KMS-11 (cell line): ENCODE measurements at regions not wholly inside any gene's neighbourhood (a gene's known extent, or its start where the extent isn't known, plus 50 kb on each side); places are given as distances from the start of the nearest gene placed in this dataset.

Source experiments
- H2AFZ ChIP-seq: fragments of 200-600 bp; sonication (generic); 2 replicates; pipeline ENCODE4 v1.6.1; 2016; ENCODE audit warnings: antibody characterized with exemption, mixed run types, low read depth
- H3K27ac ChIP-seq: fragments of 200-600 bp; sonication (generic); 2 replicates; pipeline ENCODE4 v1.6.1; 2016; ENCODE audit warnings: mild to moderate bottlenecking, mixed run types
- H3K27me3 ChIP-seq: fragments of 200-600 bp; sonication (generic); 2 replicates; pipeline ENCODE4 v1.6.1; 2017; ENCODE audit warnings: mild to moderate bottlenecking, low read depth, mixed run types, moderate library complexity; ENCODE audit not compliant: insufficient read depth
- H3K36me3 ChIP-seq: fragments of 200-600 bp; sonication (generic); 2 replicates; pipeline ENCODE4 v1.6.1; 2017; ENCODE audit warnings: mild to moderate bottlenecking, mixed run types; ENCODE audit not compliant: insufficient read depth
- H3K4me1 ChIP-seq: fragments of 200-600 bp; sonication (generic); 2 replicates; pipeline ENCODE4 v1.6.1; 2016; ENCODE audit warnings: mild to moderate bottlenecking, low read depth, mixed run types; ENCODE audit not compliant: poor library complexity, severe bottlenecking
- H3K4me2 ChIP-seq: fragments of 200-600 bp; sonication (generic); 2 replicates; pipeline ENCODE4 v1.7.0; 2016; ENCODE audit warnings: mild to moderate bottlenecking, mixed run types
- H3K4me3 ChIP-seq: fragments of 200-600 bp; sonication (generic); IDR thresholded peaks from 2 replicates; pipeline ENCODE4 v1.6.1; 2017; ENCODE audit warnings: low read depth, low read length, mixed read lengths; ENCODE audit not compliant: insufficient read depth
- H3K79me2 ChIP-seq: fragments of 200-600 bp; sonication (generic); 2 replicates; pipeline ENCODE4 v1.6.1; 2016; ENCODE audit warnings: low read depth, mixed run types; ENCODE audit not compliant: insufficient read depth
- H3K9ac ChIP-seq: fragments of 200-600 bp; sonication (generic); 2 replicates; pipeline ENCODE4 v1.6.1; 2016; ENCODE audit warnings: mild to moderate bottlenecking, mixed run types
- H4K20me1 ChIP-seq: fragments of 200-600 bp; sonication (generic); 2 replicates; pipeline ENCODE4 v1.6.1; 2016; ENCODE audit warnings: mild to moderate bottlenecking, mixed run types; ENCODE audit not compliant: insufficient read depth
- CTCF ChIP-seq: fragments of 200-600 bp; sonication (generic); conservative IDR thresholded peaks from 2 replicates; pipeline ENCODE4 v1.6.1; 2017; ENCODE audit warnings: low read depth, mild to moderate bottlenecking, antibody characterized with exemption, low read length, moderate library complexity, mixed read lengths

GRCh38 chr19:31880283-31880682, 465.1 kb upstream of the ZNF507 start:
- no peak overlapping the region for H3K4me2 ChIP-seq
- no peak for TF ChIP-seq CTCF
- no peaks in the 10 kb centered on the region for H3K79me2 ChIP-seq
- H3K36me3 ChIP-seq: no peaks in the 10 kb centered on the region
- no peak overlapping the region for H2AFZ ChIP-seq
- no peaks in the 10 kb centered on the region for H4K20me1 ChIP-seq
- no peaks in the 10 kb centered on the region for H3K27me3 ChIP-seq
- H3K4me3 ChIP-seq: no peak overlapping the region
- no peaks in the 10 kb centered on the region for H3K4me1 ChIP-seq
- H3K27ac ChIP-seq: no peak overlapping the region
- H3K9ac ChIP-seq: no peak overlapping the region

GRCh38 chr19:31881988-31882387, 463.4 kb upstream of the ZNF507 start:
- H2AFZ ChIP-seq: no peak overlapping the region
- no peaks in the 10 kb centered on the region for H3K27me3 ChIP-seq
- H3K4me2 ChIP-seq: no peak overlapping the region
- no peaks in the 10 kb centered on the region for H4K20me1 ChIP-seq
- H3K36me3 ChIP-seq: no peaks in the 10 kb centered on the region
- H3K9ac ChIP-seq: no peak overlapping the region
- H3K4me1 ChIP-seq: no peaks in the 10 kb centered on the region
- no peak overlapping the region for H3K4me3 ChIP-seq
- H3K27ac ChIP-seq: no peak overlapping the region
- no peaks in the 10 kb centered on the region for H3K79me2 ChIP-seq
- no peak for TF ChIP-seq CTCF

GRCh38 chr19:31882709-31883108, 462.7 kb upstream of the ZNF507 start:
- TF ChIP-seq CTCF: no peak

GRCh38 chr19:31883296-31883990, 462.0 kb upstream of the ZNF507 start:
- Histone ChIP-seq H3K27me3 (no peaks in the 10 kb centered on the region), H3K9ac (no peak overlapping the region), H3K27ac (no peak overlapping the region), H4K20me1 (no peaks in the 10 kb centered on the region), H3K79me2 (no peaks in the 10 kb centered on the region), H2AFZ (no peak overlapping the region), H3K36me3 (no peaks in the 10 kb centered on the region), H3K4me2 (no peak overlapping the region), H3K4me1 (no peaks in the 10 kb centered on the region), H3K4me3 (no peak overlapping the region)
- TF ChIP-seq CTCF: no peak

More at GRCh38 chr19:31882709-31883108, 462.7 kb upstream of the ZNF507 start:
- Histone ChIP-seq H3K79me2 (no peaks in the 10 kb centered on the region), H2AFZ (no peak overlapping the region), H3K4me1 (no peaks in the 10 kb centered on the region), H3K27me3 (no peaks in the 10 kb centered on the region), H3K36me3 (no peaks in the 10 kb centered on the region), H3K9ac (no peak overlapping the region), H3K4me3 (no peak overlapping the region), H4K20me1 (no peaks in the 10 kb centered on the region), H3K27ac (no peak overlapping the region), H3K4me2 (no peak overlapping the region)
